ENCODE measurements at regions not wholly inside any gene's neighbourhood (a gene's known extent, or its start where the extent isn't known, plus 50 kb on each side); places are given as distances from the start of the nearest gene placed in this dataset.

- H2BK12ac ChIP-seq (ENCODE audit: low read length in 2 of 2), result no peak overlapping the region
- H4K8ac ChIP-seq (ENCODE audit: low read length), result no peak overlapping the region
- no peak overlapping the region for H3K23ac ChIP-seq (ENCODE audit: low read length in 2 of 2)
- no peak overlapping the region for H3K9ac ChIP-seq (ENCODE audit: low read length)
- no peak overlapping the region for H2BK15ac ChIP-seq (ENCODE audit: low read depth, poor library complexity, severe bottlenecking)
- H4K91ac ChIP-seq (ENCODE audit: low read length), result no peak overlapping the region
- H3K14ac ChIP-seq (ENCODE audit: low read length in 2 of 2), result no peak overlapping the region
- H3K4me3 ChIP-seq (ENCODE audit: insufficient read depth in 1 of 2, low read depth in 1 of 2, low read length in 2 of 2), result no peak overlapping the region
- no peak overlapping the region for H3K18ac ChIP-seq (ENCODE audit: low read depth in 1 of 2, low read length in 2 of 2)
- H3K27me3 ChIP-seq (ENCODE audit: control insufficient read depth in 1 of 2, insufficient read depth in 1 of 2, low read length in 2 of 2), result no peaks in the 10 kb centered on the region
- H3K36me3 ChIP-seq (ENCODE audit: control insufficient read depth in 1 of 2, insufficient read depth in 2 of 2, low read depth in 1 of 2, low read length in 2 of 2), result no peaks in the 10 kb centered on the region
- peaks cover 30% of the 10 kb centered on the region for H3K9me3 ChIP-seq (ENCODE audit: control insufficient read depth, low read length)
- DNase-seq, result no peak
- H3K27ac ChIP-seq (ENCODE audit: low read length, poor library complexity, severe bottlenecking), result no peak overlapping the region
- H3K4me2 ChIP-seq (ENCODE audit: low read length, poor library complexity, severe bottlenecking), result no peak overlapping the region
- no peak overlapping the region for H3K4ac ChIP-seq (ENCODE audit: low read depth in 1 of 2, low read length in 2 of 2)
- H3K79me1 ChIP-seq (replicated peaks; ENCODE audit: low read length, poor library complexity, severe bottlenecking), result no peaks in the 10 kb centered on the region
- H3K4me1 ChIP-seq (ENCODE audit: control insufficient read depth, insufficient read depth, low read depth, low read length), result no peaks in the 10 kb centered on the region
- no CpG with 5 or more reads among the region's 1 CpG for WGBS
- H2BK5ac ChIP-seq (ENCODE audit: low read depth, low read length, poor library complexity, severe bottlenecking), result no peak overlapping the region
- no peak overlapping the region for H2AFZ ChIP-seq (ENCODE audit: low read depth, low read length)
- no peak overlapping the region for H2BK120ac ChIP-seq (ENCODE audit: low read depth, low read length)
- H2AK5ac ChIP-seq (ENCODE audit: low read length, severe bottlenecking), result no peak overlapping the region
Observed at GRCh38 chr2:106004851-106005250, 189.2 kb downstream of the UXS1 start.

GRCh38 chr2:105999211-105999989 lies 194.7 kb downstream of the UXS1 start:
- no peaks in the 10 kb centered on the region for H3K36me3 ChIP-seq (ENCODE audit: control insufficient read depth in 1 of 2, insufficient read depth in 2 of 2, low read depth in 1 of 2, low read length in 2 of 2)
- no peak overlapping the region for H2BK120ac ChIP-seq (ENCODE audit: low read depth, low read length)
- DNase-seq, result no peak
- no peaks in the 10 kb centered on the region for H3K79me1 ChIP-seq (replicated peaks; ENCODE audit: low read length, poor library complexity, severe bottlenecking)
- 81% methylated on average over 6 of the region's 6 CpGs for WGBS
- H3K4me1 ChIP-seq (ENCODE audit: control insufficient read depth, insufficient read depth, low read depth, low read length), result no peaks in the 10 kb centered on the region
- no peak overlapping the region for H3K4me3 ChIP-seq (ENCODE audit: insufficient read depth in 1 of 2, low read depth in 1 of 2, low read length in 2 of 2)
- H2BK15ac ChIP-seq (ENCODE audit: low read depth, poor library complexity, severe bottlenecking), result no peak overlapping the region
- H4K8ac ChIP-seq (ENCODE audit: low read length), result no peak overlapping the region
- H2BK5ac ChIP-seq (ENCODE audit: low read depth, low read length, poor library complexity, severe bottlenecking), result no peak overlapping the region
- no peak overlapping the region for H3K4ac ChIP-seq (ENCODE audit: low read depth in 1 of 2, low read length in 2 of 2)
- H3K14ac ChIP-seq (ENCODE audit: low read length in 2 of 2), result no peak overlapping the region
- H4K91ac ChIP-seq (ENCODE audit: low read length), result no peak overlapping the region
- no peak overlapping the region for H3K4me2 ChIP-seq (ENCODE audit: low read length, poor library complexity, severe bottlenecking)
- H3K27ac ChIP-seq (ENCODE audit: low read length, poor library complexity, severe bottlenecking), result no peak overlapping the region
- H3K9ac ChIP-seq (ENCODE audit: low read length), result no peak overlapping the region
- H3K9me3 ChIP-seq (ENCODE audit: control insufficient read depth, low read length), result peaks cover 38% of the 10 kb centered on the region
- H3K23ac ChIP-seq (ENCODE audit: low read length in 2 of 2), result no peak overlapping the region
- no peaks in the 10 kb centered on the region for H3K27me3 ChIP-seq (ENCODE audit: control insufficient read depth in 1 of 2, insufficient read depth in 1 of 2, low read length in 2 of 2)
- no peak overlapping the region for H3K18ac ChIP-seq (ENCODE audit: low read depth in 1 of 2, low read length in 2 of 2)
- H2BK12ac ChIP-seq (ENCODE audit: low read length in 2 of 2), result no peak overlapping the region
- H2AFZ ChIP-seq (ENCODE audit: low read depth, low read length), result no peak overlapping the region
- H2AK5ac ChIP-seq (ENCODE audit: low read length, severe bottlenecking), result no peak overlapping the region

- H2BK120ac ChIP-seq (ENCODE audit: low read depth, low read length), result no peak overlapping the region
- H2AK5ac ChIP-seq (ENCODE audit: low read length, severe bottlenecking), result no peak overlapping the region
- H2BK15ac ChIP-seq (ENCODE audit: low read depth, poor library complexity, severe bottlenecking), result no peak overlapping the region
- H3K27ac ChIP-seq (ENCODE audit: low read length, poor library complexity, severe bottlenecking), result no peak overlapping the region
- H3K36me3 ChIP-seq (ENCODE audit: control insufficient read depth in 1 of 2, insufficient read depth in 2 of 2, low read depth in 1 of 2, low read length in 2 of 2), result no peaks in the 10 kb centered on the region
- no peaks in the 10 kb centered on the region for H3K79me1 ChIP-seq (replicated peaks; ENCODE audit: low read length, poor library complexity, severe bottlenecking)
- H3K9ac ChIP-seq (ENCODE audit: low read length), result no peak overlapping the region
- no peak overlapping the region for H3K4me2 ChIP-seq (ENCODE audit: low read length, poor library complexity, severe bottlenecking)
- H3K4me3 ChIP-seq (ENCODE audit: insufficient read depth in 1 of 2, low read depth in 1 of 2, low read length in 2 of 2), result no peak overlapping the region
- H3K14ac ChIP-seq (ENCODE audit: low read length in 2 of 2), result no peak overlapping the region
- no peak overlapping the region for H4K8ac ChIP-seq (ENCODE audit: low read length)
- no peaks in the 10 kb centered on the region for H3K27me3 ChIP-seq (ENCODE audit: control insufficient read depth in 1 of 2, insufficient read depth in 1 of 2, low read length in 2 of 2)
- no peak overlapping the region for H2BK12ac ChIP-seq (ENCODE audit: low read length in 2 of 2)
- H4K91ac ChIP-seq (ENCODE audit: low read length), result no peak overlapping the region
- no peak overlapping the region for H3K23ac ChIP-seq (ENCODE audit: low read length in 2 of 2)
- H3K4ac ChIP-seq (ENCODE audit: low read depth in 1 of 2, low read length in 2 of 2), result no peak overlapping the region
- no peaks in the 10 kb centered on the region for H3K4me1 ChIP-seq (ENCODE audit: control insufficient read depth, insufficient read depth, low read depth, low read length)
- H3K18ac ChIP-seq (ENCODE audit: low read depth in 1 of 2, low read length in 2 of 2), result no peak overlapping the region
- DNase-seq, result no peak
- no peak overlapping the region for H2BK5ac ChIP-seq (ENCODE audit: low read depth, low read length, poor library complexity, severe bottlenecking)
- H3K9me3 ChIP-seq (ENCODE audit: control insufficient read depth, low read length), result peaks cover 46% of the 10 kb centered on the region
- WGBS, result no CpG with 5 or more reads among the region's 2 CpGs
- H2AFZ ChIP-seq (ENCODE audit: low read depth, low read length), result no peak overlapping the region
Observed at GRCh38 chr2:105997711-105998110, 196.4 kb downstream of the UXS1 start.

- Histone ChIP-seq H3K14ac (ENCODE audit: low read length in 2 of 2) (no peak overlapping the region), H3K9me3 (ENCODE audit: control insufficient read depth, low read length) (peaks cover 59% of the 10 kb centered on the region), H3K36me3 (ENCODE audit: control insufficient read depth in 1 of 2, insufficient read depth in 2 of 2, low read depth in 1 of 2, low read length in 2 of 2) (no peaks in the 10 kb centered on the region), H2BK12ac (ENCODE audit: low read length in 2 of 2) (no peak overlapping the region), H3K4me1 (ENCODE audit: control insufficient read depth, insufficient read depth, low read depth, low read length) (no peaks in the 10 kb centered on the region), H3K4me3 (ENCODE audit: insufficient read depth in 1 of 2, low read depth in 1 of 2, low read length in 2 of 2) (no peak overlapping the region), H3K79me1 (replicated peaks; ENCODE audit: low read length, poor library complexity, severe bottlenecking) (no peaks in the 10 kb centered on the region), H2BK120ac (ENCODE audit: low read depth, low read length) (no peak overlapping the region), H3K9ac (ENCODE audit: low read length) (no peak overlapping the region), H4K8ac (ENCODE audit: low read length) (no peak overlapping the region), H3K27ac (ENCODE audit: low read length, poor library complexity, severe bottlenecking) (no peak overlapping the region), H3K4me2 (ENCODE audit: low read length, poor library complexity, severe bottlenecking) (no peak overlapping the region), H2BK15ac (ENCODE audit: low read depth, poor library complexity, severe bottlenecking) (no peak overlapping the region), H3K27me3 (ENCODE audit: control insufficient read depth in 1 of 2, insufficient read depth in 1 of 2, low read length in 2 of 2) (no peaks in the 10 kb centered on the region), H3K4ac (ENCODE audit: low read depth in 1 of 2, low read length in 2 of 2) (no peak overlapping the region), H2AK5ac (ENCODE audit: low read length, severe bottlenecking) (no peak overlapping the region), H3K18ac (ENCODE audit: low read depth in 1 of 2, low read length in 2 of 2) (no peak overlapping the region), H3K23ac (ENCODE audit: low read length in 2 of 2) (no peak overlapping the region), H2AFZ (ENCODE audit: low read depth, low read length) (no peak overlapping the region), H2BK5ac (ENCODE audit: low read depth, low read length, poor library complexity, severe bottlenecking) (no peak overlapping the region), H4K91ac (ENCODE audit: low read length) (no peak overlapping the region)
- WGBS, result 69% methylated on average over 6 of the region's 6 CpGs
- no peak for DNase-seq
Observed at GRCh38 chr2:105990624-105991023, 203.5 kb downstream of the UXS1 start.
